ENCODE measurements at regions not wholly inside any gene's neighbourhood (a gene's known extent, or its start where the extent isn't known, plus 50 kb on each side); places are given as distances from the start of the nearest gene placed in this dataset.

DNA sequence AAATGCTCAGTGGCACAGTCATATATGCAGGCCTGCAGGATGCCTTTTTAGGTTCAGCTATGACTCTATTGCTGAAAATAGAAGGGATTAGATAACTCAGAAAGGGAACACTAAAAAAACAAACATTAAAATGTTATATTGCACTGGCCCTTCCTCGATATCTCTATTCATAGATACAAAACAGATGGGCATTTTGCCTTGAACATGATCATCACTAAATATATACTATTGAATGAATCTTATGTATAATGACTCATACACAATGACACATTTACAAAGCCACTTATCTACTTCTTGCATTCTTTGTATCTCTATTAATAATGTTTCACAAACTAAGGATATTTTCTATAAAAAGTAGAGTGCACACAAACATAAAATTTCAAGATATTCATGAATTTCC, 2352.8 kb upstream of the RAG2 start:
- TF ChIP-seq, protein P1, sequence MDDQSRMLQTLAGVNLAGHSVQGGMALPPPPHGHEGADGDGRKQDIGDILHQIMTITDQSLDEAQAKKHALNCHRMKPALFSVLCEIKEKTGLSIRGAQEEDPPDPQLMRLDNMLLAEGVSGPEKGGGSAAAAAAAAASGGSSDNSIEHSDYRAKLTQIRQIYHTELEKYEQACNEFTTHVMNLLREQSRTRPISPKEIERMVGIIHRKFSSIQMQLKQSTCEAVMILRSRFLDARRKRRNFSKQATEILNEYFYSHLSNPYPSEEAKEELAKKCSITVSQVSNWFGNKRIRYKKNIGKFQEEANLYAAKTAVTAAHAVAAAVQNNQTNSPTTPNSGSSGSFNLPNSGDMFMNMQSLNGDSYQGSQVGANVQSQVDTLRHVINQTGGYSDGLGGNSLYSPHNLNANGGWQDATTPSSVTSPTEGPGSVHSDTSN (IDR thresholded peaks at IDR 0.05), result no peak
- no peak for TF ChIP-seq JUN (IDR thresholded peaks at IDR 0.05)
- TF ChIP-seq, protein P2, sequence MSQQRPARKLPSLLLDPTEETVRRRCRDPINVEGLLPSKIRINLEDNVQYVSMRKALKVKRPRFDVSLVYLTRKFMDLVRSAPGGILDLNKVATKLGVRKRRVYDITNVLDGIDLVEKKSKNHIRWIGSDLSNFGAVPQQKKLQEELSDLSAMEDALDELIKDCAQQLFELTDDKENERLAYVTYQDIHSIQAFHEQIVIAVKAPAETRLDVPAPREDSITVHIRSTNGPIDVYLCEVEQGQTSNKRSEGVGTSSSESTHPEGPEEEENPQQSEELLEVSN (IDR thresholded peaks at IDR 0.05; ENCODE audit: borderline replicate concordance, low read depth), result no peak
- no peak for TF ChIP-seq HOXA7 (CRISPR knock-in tag; IDR thresholded peaks at IDR 0.05)
- TF ChIP-seq, protein P3, sequence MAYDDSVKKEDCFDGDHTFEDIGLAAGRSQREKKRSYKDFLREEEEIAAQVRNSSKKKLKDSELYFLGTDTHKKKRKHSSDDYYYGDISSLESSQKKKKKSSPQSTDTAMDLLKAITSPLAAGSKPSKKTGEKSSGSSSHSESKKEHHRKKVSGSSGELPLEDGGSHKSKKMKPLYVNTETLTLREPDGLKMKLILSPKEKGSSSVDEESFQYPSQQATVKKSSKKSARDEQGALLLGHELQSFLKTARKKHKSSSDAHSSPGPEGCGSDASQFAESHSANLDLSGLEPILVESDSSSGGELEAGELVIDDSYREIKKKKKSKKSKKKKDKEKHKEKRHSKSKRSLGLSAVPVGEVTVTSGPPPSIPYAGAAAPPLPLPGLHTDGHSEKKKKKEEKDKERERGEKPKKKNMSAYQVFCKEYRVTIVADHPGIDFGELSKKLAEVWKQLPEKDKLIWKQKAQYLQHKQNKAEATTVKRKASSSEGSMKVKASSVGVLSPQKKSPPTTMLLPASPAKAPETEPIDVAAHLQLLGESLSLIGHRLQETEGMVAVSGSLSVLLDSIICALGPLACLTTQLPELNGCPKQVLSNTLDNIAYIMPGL (CRISPR knock-in tag; IDR thresholded peaks at IDR 0.05; ENCODE audit: borderline replicate concordance), result no peak
- TF ChIP-seq HOXB13 (CRISPR knock-in tag; IDR thresholded peaks at IDR 0.05; ENCODE audit: low read depth), result no peak
- TF ChIP-seq BHLHE40 (IDR thresholded peaks at IDR 0.05; ENCODE audit: low read depth, low read length), result no peak
- no peak for TF ChIP-seq FOXS1 (CRISPR knock-in tag; IDR thresholded peaks at IDR 0.05)
- TF ChIP-seq KDM1A (IDR thresholded peaks at IDR 0.05; ENCODE audit: low read depth), result no peak
- TF ChIP-seq MAZ (IDR thresholded peaks at IDR 0.05; ENCODE audit: borderline replicate concordance, low read depth, low read length), result no peak
- no peak for TF ChIP-seq PHF8 (IDR thresholded peaks at IDR 0.05; ENCODE audit: borderline replicate concordance, low read depth)
- TF ChIP-seq ZC3H11A (IDR thresholded peaks at IDR 0.05), result no peak
- no peak for TF ChIP-seq RARB (CRISPR knock-in tag; IDR thresholded peaks at IDR 0.05)
- TF ChIP-seq, protein P4, sequence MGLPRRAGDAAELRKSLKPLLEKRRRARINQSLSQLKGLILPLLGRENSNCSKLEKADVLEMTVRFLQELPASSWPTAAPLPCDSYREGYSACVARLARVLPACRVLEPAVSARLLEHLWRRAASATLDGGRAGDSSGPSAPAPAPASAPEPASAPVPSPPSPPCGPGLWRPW (IDR thresholded peaks at IDR 0.05), result no peak
- DNase-seq (ENCODE audit: low read depth in 1 of 2, low spot score in 1 of 2), result no peak
- WGBS (ENCODE audit: missing lambda C conversion rate), result 0% methylated on average over 1 of the region's 1 CpG
- Histone ChIP-seq H3K9me3 (0 out of 3 replicates have a peak, but pooled peaks cover 2% of the 10 kb centered on the region), H3K27ac (no peak overlapping the region), H3K4me2 (no peak overlapping the region), H3K4me1 (no peaks in the 10 kb centered on the region), H3K4me3 (no peak overlapping the region)
- ChIA-PET POLR2A (no interaction called here), CTCF (no interaction called here)
- FAIRE-seq, result no peak
- ATAC-seq, result no peak

DNA sequence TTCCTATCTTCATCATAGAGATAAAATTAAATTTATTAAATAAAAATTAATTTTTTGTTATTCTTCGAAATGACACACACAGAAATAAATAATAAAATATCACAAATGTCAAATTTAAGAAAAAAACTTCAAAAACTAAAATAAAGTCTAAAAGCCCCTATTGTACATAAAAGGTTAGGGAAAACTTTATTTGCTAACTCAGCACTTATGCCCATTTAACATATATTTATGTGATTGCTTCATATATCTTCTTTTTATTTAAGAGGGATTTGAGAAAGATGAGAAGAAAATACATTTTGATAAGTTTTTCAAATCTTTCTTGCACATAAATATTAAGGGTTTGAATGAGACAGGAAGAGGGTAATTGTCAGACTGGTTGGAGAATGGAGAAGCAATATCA, 2350.4 kb upstream of the RAG2 start:
- H3K4me2 ChIP-seq, result no peak overlapping the region
- H3K27ac ChIP-seq, result no peak overlapping the region
- H3K4me1 ChIP-seq, result no peaks in the 10 kb centered on the region
- no peak for ATAC-seq
- H3K4me3 ChIP-seq, result no peak overlapping the region
- CTCF ChIA-PET, result no interaction called here
- TF ChIP-seq CHD2 (IDR thresholded peaks at IDR 0.05; ENCODE audit: low read length, partially characterized antibody) (no peak), MAFK (IDR thresholded peaks at IDR 0.05; ENCODE audit: partially characterized antibody) (peak; percentile 77)
- 1% methylated on average over 1 of the region's 1 CpG for WGBS (ENCODE audit: missing lambda C conversion rate)
- no peak for FAIRE-seq
- POLR2A ChIA-PET, result no interaction called here
- DNase-seq (ENCODE audit: low read depth in 1 of 2, low spot score in 1 of 2), result no peak
- 0 out of 3 replicates have a peak, but pooled peaks cover 2% of the 10 kb centered on the region for H3K9me3 ChIP-seq

DNA sequence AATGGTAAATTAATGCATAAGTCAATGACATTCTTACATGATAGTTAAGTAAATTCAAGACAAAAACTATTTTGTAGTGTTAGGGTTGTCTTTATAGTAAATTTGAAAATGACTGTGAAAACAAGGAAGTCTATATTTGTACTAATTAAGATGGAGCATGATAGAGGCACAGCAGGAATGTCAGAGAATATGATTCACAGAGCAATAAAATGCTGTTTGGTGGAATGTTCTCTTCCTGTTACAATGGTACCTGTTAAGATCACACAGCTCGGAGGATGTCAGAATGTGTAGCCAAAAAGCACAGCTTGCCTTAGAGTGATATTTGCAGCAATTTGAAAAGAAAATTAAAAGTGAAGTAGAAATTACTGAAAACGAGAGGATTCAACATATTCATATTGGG, 2339.7 kb upstream of the RAG2 start:
- CTCF ChIA-PET, result interaction anchor here (0.6 kb wide), 1 partner anchor 156 kb away, joined by 3 read pairs; no protein-coding TSS in a partner anchor
- Histone ChIP-seq H3K27ac (no peak overlapping the region), H3K4me2 (no peak overlapping the region), H3K9me3 (no peaks in the 10 kb centered on the region; the same call in 2 of the 3 replicates), H3K4me3 (no peak overlapping the region), H3K4me1 (no peaks in the 10 kb centered on the region)
- ATAC-seq (no peak), FAIRE-seq (no peak), DNase-seq (ENCODE audit: low read depth in 1 of 2, low spot score in 1 of 2) (no peak)
- POLR2A ChIA-PET, result no interaction called here
- WGBS (ENCODE audit: missing lambda C conversion rate), result 18% methylated on average over 2 of the region's 2 CpGs
- no peak for TF ChIP-seq CEBPB (IDR thresholded peaks at IDR 0.05)
- TF ChIP-seq, protein P5, sequence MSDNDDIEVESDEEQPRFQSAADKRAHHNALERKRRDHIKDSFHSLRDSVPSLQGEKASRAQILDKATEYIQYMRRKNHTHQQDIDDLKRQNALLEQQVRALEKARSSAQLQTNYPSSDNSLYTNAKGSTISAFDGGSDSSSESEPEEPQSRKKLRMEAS (IDR thresholded peaks at IDR 0.05), result no peak
- TF ChIP-seq RARB (CRISPR knock-in tag; IDR thresholded peaks at IDR 0.05), result no peak
- no peak for TF ChIP-seq KDM5A (IDR thresholded peaks at IDR 0.05)
- TF ChIP-seq, protein P6, sequence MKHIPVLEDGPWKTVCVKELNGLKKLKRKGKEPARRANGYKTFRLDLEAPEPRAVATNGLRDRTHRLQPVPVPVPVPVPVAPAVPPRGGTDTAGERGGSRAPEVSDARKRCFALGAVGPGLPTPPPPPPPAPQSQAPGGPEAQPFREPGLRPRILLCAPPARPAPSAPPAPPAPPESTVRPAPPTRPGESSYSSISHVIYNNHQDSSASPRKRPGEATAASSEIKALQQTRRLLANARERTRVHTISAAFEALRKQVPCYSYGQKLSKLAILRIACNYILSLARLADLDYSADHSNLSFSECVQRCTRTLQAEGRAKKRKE (CRISPR knock-in tag; IDR thresholded peaks at IDR 0.05; ENCODE audit: low read depth), result no peak
- TF ChIP-seq, protein P7, sequence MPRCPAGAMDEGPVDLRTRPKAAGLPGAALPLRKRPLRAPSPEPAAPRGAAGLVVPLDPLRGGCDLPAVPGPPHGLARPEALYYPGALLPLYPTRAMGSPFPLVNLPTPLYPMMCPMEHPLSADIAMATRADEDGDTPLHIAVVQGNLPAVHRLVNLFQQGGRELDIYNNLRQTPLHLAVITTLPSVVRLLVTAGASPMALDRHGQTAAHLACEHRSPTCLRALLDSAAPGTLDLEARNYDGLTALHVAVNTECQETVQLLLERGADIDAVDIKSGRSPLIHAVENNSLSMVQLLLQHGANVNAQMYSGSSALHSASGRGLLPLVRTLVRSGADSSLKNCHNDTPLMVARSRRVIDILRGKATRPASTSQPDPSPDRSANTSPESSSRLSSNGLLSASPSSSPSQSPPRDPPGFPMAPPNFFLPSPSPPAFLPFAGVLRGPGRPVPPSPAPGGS (IDR thresholded peaks at IDR 0.05), result no peak
- TF ChIP-seq FOSL2 (IDR thresholded peaks at IDR 0.05), result no peak
- TF ChIP-seq FOSL2 (CRISPR knock-in tag; IDR thresholded peaks at IDR 0.05), result no peak
- TF ChIP-seq, protein P2 (IDR thresholded peaks at IDR 0.05; ENCODE audit: borderline replicate concordance, low read depth), result no peak
- no peak for TF ChIP-seq ZSCAN20 (CRISPR knock-in tag; IDR thresholded peaks at IDR 0.05)
- TF ChIP-seq TP53 (CRISPR knock-in tag; IDR thresholded peaks at IDR 0.05), result no peak
- no peak for TF ChIP-seq POLR2AphosphoS2 (conservative IDR thresholded peaks at IDR 0.05; ENCODE audit: low read length)
- TF ChIP-seq HOXB5 (CRISPR knock-in tag; IDR thresholded peaks at IDR 0.05), result no peak
